IPS DF 6.9 (cell line): ENCODE measurements at regions not wholly inside any gene's neighbourhood (a gene's known extent, or its start where the extent isn't known, plus 50 kb on each side); places are given as distances from the start of the nearest gene placed in this dataset.
"Not testable (repeated sequence)": the region's sequence is repeated elsewhere in the genome, so short reads cannot be mapped to it uniquely, and the experiment has no call there.

Experiments
- DNase-seq: peaks from one replicate; pipeline ENCODE4 v3.0.0-alpha.2; 2013; ENCODE audit warnings: low read depth, low spot score
- H3K27ac ChIP-seq: one replicate; pipeline ENCODE4 v1.5.1; 2013; ENCODE audit warnings: low read length, control low read depth
- H3K27me3 ChIP-seq: 2 replicates; pipeline ENCODE4 v1.6.1; 2013; ENCODE audit warnings: mild to moderate bottlenecking, low read length; ENCODE audit not compliant: control insufficient read depth, insufficient read depth
- H3K36me3 ChIP-seq: 2 replicates; pipeline ENCODE4 v1.6.1; 2013; ENCODE audit warnings: low read length; ENCODE audit not compliant: control insufficient read depth, insufficient read depth
- H3K4me1 ChIP-seq: 2 replicates; pipeline ENCODE4 v1.6.1; 2013; ENCODE audit warnings: low read length; ENCODE audit not compliant: control insufficient read depth, insufficient read depth
- H3K4me3 ChIP-seq: 2 replicates; pipeline ENCODE4 v1.5.1; 2013; ENCODE audit warnings: mild to moderate bottlenecking, low read length
- H3K9me3 ChIP-seq: 2 replicates; pipeline ENCODE4 v1.6.1; 2013; ENCODE audit warnings: low read length, inconsistent platforms; ENCODE audit not compliant: control insufficient read depth, insufficient read depth
- WGBS: extraction: QIAGEN DNeasy Blood & Tissue Kit; methylation state at CpG from one replicate; pipeline ENCODE4 v1.1.7; 2013; ENCODE audit warnings: mixed read lengths, missing lambda C conversion rate; ENCODE audit not compliant: insufficient read length, insufficient coverage; 5-methylcytosine and 5-hydroxymethylcytosine counted together

DNA sequence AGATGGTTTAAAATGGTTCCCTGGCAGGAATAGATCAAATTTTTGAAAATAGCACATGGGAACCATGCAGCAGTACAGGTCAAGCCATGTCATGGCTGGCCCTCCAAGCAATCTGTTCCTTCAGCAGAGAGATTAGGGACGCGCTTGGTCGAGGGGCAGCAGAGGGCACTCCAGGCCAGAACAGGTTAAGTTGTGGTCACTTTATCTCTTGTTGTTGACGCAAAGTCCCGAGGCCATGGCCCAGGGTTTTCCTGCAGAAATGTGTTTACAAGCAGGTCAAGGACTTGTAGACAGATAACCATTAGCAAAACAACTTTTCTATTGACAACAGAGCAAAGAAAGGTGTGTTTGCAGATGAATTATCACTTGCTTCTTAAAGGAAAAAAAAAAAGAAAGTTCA lies 570.0 kb upstream of the NR2F2 start:
- WGBS: no CpG with 5 or more reads among the region's 5 CpGs
- H3K4me1 ChIP-seq: no peaks in the 10 kb centered on the region

DNA sequence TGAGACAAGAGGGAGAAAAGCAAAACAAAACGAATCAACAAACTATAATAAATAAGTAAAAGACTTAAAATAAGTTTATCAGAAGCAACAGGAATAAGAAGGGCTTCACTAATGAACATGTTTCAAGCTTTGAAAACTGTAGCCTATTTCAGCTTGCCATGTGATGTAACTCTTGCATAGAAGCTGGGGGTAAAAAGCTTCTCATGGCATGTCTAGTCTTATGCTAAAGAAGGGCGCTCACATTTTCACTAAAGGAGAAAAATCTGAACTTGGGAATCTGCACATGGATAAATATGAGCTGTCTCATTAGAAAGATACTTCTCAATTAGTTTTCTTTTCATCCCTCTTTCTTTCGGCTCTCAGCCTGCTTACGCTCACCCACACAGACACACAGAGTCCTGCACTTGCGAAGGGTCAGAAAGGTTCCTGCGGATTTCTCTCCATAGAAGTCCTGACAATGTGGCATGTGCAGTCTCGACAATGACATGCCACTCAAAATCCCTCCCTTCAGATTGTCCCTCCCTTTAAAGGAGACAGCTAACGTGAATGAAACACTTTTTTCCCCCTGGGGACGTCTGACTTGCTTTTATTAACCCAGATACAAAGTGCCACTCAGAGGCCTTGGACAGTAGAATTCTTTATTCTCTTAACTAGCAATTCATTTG lies 568.9 kb upstream of the NR2F2 start:
- no CpG with 5 or more reads among the region's 9 CpGs for WGBS
- no peaks in the 10 kb centered on the region for H3K9me3 ChIP-seq
- no peak for DNase-seq
- no peaks in the 10 kb centered on the region for H3K36me3 ChIP-seq
- H3K4me3 ChIP-seq: no peak overlapping the region
- no peaks in the 10 kb centered on the region for H3K27me3 ChIP-seq
- H3K27ac ChIP-seq: no peak overlapping the region
- H3K4me1 ChIP-seq: no peaks in the 10 kb centered on the region

More for the DNA sequence above, 570.0 kb upstream of the NR2F2 start:
- no peaks in the 10 kb centered on the region for H3K27me3 ChIP-seq
- H3K4me3 ChIP-seq: no peak overlapping the region
- peak; percentile 20 for DNase-seq
- no peaks in the 10 kb centered on the region for H3K9me3 ChIP-seq
- H3K36me3 ChIP-seq: no peaks in the 10 kb centered on the region
- H3K27ac ChIP-seq: no peak overlapping the region

DNA sequence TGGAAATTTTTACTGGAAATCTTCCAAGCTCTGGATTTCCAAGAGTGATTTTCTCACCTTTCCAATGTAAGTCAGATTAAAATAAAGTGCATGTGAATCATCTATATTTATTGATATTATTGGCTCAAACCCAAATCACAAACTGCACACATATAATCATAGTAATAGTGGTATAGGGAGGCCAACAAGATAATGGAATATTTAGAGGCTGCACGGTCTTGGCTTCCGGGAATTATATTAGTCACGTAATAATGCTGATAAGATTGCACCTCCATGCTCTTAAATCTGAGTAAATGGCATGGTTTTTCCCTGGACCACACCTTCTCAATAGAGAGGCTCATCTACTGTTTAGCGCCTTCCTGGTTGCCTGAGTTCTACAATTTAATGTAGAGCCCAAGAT lies 567.1 kb upstream of the NR2F2 start:
- Histone ChIP-seq H3K27me3 (no peaks in the 10 kb centered on the region), H3K4me1 (no peaks in the 10 kb centered on the region), H3K4me3 (no peak overlapping the region), H3K36me3 (no peaks in the 10 kb centered on the region), H3K27ac (no peak overlapping the region), H3K9me3 (no peaks in the 10 kb centered on the region)
- no peak for DNase-seq
- no CpG with 5 or more reads among the region's 4 CpGs for whole genome bisulfite sequencing

DNA sequence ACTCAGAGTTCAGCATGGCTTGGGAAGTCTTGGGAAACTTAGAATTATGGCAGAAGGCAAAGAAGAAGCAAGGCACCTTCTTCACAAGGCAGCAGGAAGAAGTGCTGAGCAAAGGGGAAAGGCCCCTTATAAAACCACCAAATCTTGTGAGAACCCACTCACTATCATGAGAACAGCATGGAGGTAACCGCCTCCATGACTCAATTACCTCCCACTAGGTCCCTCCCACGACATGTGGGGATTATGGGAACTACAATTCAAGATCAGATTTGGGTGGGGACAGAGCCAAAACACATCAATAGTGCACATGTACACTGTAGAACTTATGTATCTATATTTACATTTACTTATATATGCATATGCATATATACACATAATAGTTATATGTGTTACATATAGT lies 565.3 kb upstream of the NR2F2 start:
- no peaks in the 10 kb centered on the region for H3K36me3 ChIP-seq
- no peaks in the 10 kb centered on the region for H3K4me1 ChIP-seq
- no peaks in the 10 kb centered on the region for H3K27me3 ChIP-seq
- no CpG with 5 or more reads among the region's 2 CpGs for WGBS
- no peak overlapping the region for H3K27ac ChIP-seq
- no peak overlapping the region for H3K4me3 ChIP-seq
- H3K9me3 ChIP-seq: no peaks in the 10 kb centered on the region
- no peak for DNase-seq

DNA sequence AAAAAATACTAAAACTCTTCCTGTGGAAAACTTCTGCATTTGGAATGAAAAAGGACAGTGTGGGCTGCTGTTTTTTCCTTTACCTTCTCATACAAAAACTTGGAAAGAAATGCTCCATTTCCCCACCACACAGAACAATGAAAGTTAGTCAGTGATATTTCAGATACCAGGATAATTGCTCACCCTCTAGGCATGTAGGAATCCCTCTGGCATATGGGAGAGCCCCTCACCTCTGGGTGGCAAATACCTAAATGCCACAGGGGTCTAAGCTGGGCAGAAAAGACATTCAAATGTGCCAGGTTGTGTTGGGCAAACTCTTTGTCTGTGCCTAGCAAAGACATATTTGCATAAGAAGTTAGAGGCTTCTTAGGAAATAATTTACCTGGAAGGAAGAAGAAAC lies 560.3 kb upstream of the NR2F2 start:
- no peaks in the 10 kb centered on the region for H3K27me3 ChIP-seq
- no peak overlapping the region for H3K4me3 ChIP-seq
- no peaks in the 10 kb centered on the region; the same call in 1 of the 2 replicates for H3K4me1 ChIP-seq
- no peak overlapping the region for H3K27ac ChIP-seq
- no peaks in the 10 kb centered on the region for H3K36me3 ChIP-seq
- DNase-seq: no peak
- no peaks in the 10 kb centered on the region for H3K9me3 ChIP-seq

DNA sequence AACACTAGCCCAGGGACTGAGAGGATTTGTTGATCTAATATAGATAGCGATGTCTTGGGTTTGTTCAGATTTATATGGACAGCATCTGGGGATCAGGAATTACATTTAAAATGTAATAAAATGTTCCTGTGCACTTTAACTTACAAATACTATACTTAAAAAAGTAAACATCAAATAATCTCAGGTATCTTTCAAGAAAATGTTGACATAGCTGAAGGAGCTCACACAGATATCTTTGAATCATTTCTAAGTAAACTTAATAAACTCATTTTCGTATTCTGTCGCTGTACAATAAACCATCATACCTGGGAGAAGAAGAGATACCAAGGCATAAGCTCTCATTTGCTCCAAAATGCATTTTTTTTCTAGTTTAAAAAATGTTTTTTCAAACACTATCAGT lies 557.5 kb upstream of the NR2F2 start:
- no peaks in the 10 kb centered on the region for H3K36me3 ChIP-seq
- DNase-seq: no peak
- no CpG with 5 or more reads among the region's 3 CpGs for WGBS
- no peak overlapping the region for H3K4me3 ChIP-seq
- H3K4me1 ChIP-seq: no peaks in the 10 kb centered on the region; the same call in 1 of the 2 replicates
- H3K27me3 ChIP-seq: no peaks in the 10 kb centered on the region
- no peak overlapping the region for H3K27ac ChIP-seq
- H3K9me3 ChIP-seq: no peaks in the 10 kb centered on the region

DNA sequence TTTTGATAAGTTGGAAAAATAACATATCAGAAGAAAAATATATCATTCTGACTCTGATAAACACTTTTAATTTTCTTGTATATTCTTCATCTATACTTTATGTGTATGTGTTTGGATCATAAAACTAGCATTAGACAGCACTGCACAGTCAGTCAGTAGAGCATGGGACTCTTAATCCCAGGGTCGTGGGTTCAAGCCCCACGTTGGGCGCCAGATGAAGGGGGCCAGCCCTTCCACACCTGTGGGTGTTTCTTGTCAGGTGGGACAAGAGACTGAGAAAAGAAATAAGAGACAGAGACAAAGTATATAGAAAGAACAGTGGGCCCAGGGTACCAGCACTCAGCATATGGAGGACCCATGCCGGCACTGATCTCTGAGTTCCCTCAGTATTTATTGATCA lies 546.0 kb upstream of the NR2F2 start:
- no peak overlapping the region for H3K27ac ChIP-seq
- no CpG with 5 or more reads among the region's 4 CpGs for WGBS
- H3K27me3 ChIP-seq: no peaks in the 10 kb centered on the region
- no peak for DNase-seq
- peaks cover 2% of the 10 kb centered on the region for H3K9me3 ChIP-seq
- H3K4me3 ChIP-seq: no peak overlapping the region
- H3K36me3 ChIP-seq: no peaks in the 10 kb centered on the region
- H3K4me1 ChIP-seq: no peaks in the 10 kb centered on the region

DNA sequence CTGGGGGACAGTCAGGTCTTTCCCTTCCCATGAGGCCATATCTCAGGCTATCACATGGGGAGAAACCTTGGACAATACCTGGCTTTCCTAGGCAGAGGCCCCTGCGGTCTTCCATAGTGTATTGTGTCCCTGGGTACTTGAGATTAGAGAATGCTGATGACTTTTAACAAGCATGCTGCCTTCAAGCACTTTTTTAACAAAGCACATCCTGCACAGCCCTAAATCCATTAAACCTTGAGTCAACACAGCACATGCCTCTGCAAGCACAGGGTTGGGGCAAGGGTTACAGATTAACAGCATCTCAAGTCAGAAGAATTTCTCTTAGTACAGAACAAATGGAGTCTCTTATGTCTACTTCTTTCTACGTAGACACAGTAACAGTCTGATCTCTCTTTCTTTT lies 545.2 kb upstream of the NR2F2 start:
- WGBS: no CpG with 5 or more reads among the region's 2 CpGs
- H3K27ac ChIP-seq, DNase-seq, H3K4me1 ChIP-seq, H3K4me3 ChIP-seq, H3K9me3 ChIP-seq, H3K36me3 ChIP-seq, H3K27me3 ChIP-seq: not testable (repeated sequence)

DNA sequence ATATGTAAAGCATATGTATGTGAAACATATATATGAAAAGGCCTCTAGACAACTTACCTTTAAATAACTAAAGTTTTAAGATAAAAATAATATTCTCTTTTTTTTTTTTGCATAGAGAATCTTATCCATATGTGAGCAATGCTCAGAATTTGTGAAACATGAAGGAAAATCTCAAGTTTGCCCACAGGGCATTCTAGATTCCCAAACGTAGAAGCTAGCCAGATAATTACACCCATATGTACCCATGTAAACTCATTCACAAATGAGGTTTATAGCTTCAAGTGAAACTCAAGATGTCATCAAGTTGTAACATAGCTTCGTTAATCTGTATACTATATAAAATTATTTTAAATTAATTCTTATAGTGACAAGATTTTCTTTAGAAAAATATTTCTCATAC lies 537.3 kb upstream of the NR2F2 start:
- Histone ChIP-seq H3K27ac (no peak overlapping the region), H3K4me1 (no peaks in the 10 kb centered on the region), H3K4me3 (no peak overlapping the region), H3K9me3 (no peaks in the 10 kb centered on the region), H3K36me3 (no peaks in the 10 kb centered on the region), H3K27me3 (no peaks in the 10 kb centered on the region)
- WGBS: no CpG with 5 or more reads among the region's 2 CpGs
- DNase-seq: no peak

DNA sequence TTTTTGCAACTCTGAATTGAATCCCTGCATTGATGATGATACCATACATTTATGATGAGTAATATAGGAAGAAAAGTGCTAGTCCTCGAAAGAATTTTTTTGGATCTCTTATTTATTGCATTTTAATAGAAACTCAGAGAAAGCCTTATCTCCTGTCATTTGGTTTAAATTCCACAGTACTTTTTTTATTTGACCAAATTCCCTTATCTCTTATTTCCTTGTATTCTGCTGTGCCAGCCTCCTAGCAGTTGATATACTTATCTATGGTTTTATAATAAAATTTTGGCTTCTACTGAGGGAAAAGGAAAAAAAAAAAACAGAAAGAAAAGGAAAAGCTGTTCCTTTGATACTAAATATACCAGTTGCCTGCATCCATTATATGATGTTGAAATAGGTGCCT lies 535.1 kb upstream of the NR2F2 start:
- Histone ChIP-seq H3K9me3 (no peaks in the 10 kb centered on the region), H3K4me1 (no peaks in the 10 kb centered on the region), H3K27ac (no peak overlapping the region), H3K4me3 (no peak overlapping the region), H3K36me3 (no peaks in the 10 kb centered on the region), H3K27me3 (no peaks in the 10 kb centered on the region)
- DNase-seq: no peak
- no CpG with 5 or more reads among the region's 1 CpG for WGBS
